Panc1 (cell line): ENCODE measurements at regions not wholly inside any gene's neighbourhood (a gene's known extent, or its start where the extent isn't known, plus 50 kb on each side); places are given as distances from the start of the nearest gene placed in this dataset.

Source experiments
- ATAC-seq: fragments of 200-7000 bp; cut with Tn5 transposase; 2 replicates; pipeline ENCODE4 v1.9.1; 2020; ENCODE audit warnings: mild to moderate bottlenecking, moderate library complexity
- BruUV-seq: library from RNA; stranded (reverse); fragments of 400-500 nt; replicated peaks from 2 replicates; lab custom pipeline; 2021; lab: Mats Ljungman, UMichigan
- CTCF ChIA-PET: fragments of 300-600 bp; sonication (Branson Sonifier 250); formaldehyde crosslinking; loops from one replicate; lab custom pipeline; 2022; ENCODE audit warnings: antibody characterized with exemption; lab: Charles Lee
- POLR2A ChIA-PET: fragments of 300-600 bp; sonication (Branson Sonifier 250); formaldehyde crosslinking; loops from one replicate; lab custom pipeline; 2022; ENCODE audit warnings: antibody characterized with exemption; lab: Charles Lee
- DNase-seq: peaks from one replicate; pipeline ENCODE4 v3.0.0-alpha.2; 2010; ENCODE audit warnings: low read depth, low spot score
- H3K27ac ChIP-seq: 2 replicates; pipeline ENCODE4 v1.5.1; 2011; ENCODE audit warnings: mild to moderate bottlenecking, low read length, inconsistent platforms
- H3K27me3 ChIP-seq: fragments of 200-500 bp; sonication (Bioruptor generic); 2 replicates; pipeline ENCODE4 v1.6.0; 2014; ENCODE audit warnings: low read length, inconsistent platforms; ENCODE audit not compliant: control insufficient read depth, insufficient read depth
- H3K36me3 ChIP-seq: fragments of 200-500 bp; sonication (Bioruptor generic); 2 replicates; pipeline ENCODE4 v1.5.1; 2014; ENCODE audit warnings: inconsistent platforms, mild to moderate bottlenecking, low read length, moderate library complexity; ENCODE audit not compliant: control insufficient read depth, insufficient read depth
- H3K4me1 ChIP-seq: 2 replicates; pipeline ENCODE4 v1.5.1; 2011; ENCODE audit warnings: inconsistent platforms, mild to moderate bottlenecking, low read length, moderate library complexity; ENCODE audit not compliant: control insufficient read depth, insufficient read depth
- H3K4me3 ChIP-seq, 2 experiments: 2 replicates each; pipeline ENCODE4 v1.5.1; 2011 to 2012; ENCODE audit warnings: low read depth in 2 of 2, low read length in 2 of 2, mild to moderate bottlenecking in 2 of 2, inconsistent platforms in 1 of 2, moderate library complexity in 1 of 2
- H3K9me3 ChIP-seq: fragments of 200-500 bp; sonication (Bioruptor generic); 2 replicates; pipeline ENCODE4 v1.5.1; 2014; ENCODE audit warnings: low read depth, mild to moderate bottlenecking, inconsistent platforms, low read length, moderate library complexity; ENCODE audit not compliant: control insufficient read depth, insufficient read depth
- CTCF ChIP-seq: fragments of 450-650 bp; IDR thresholded peaks from 2 replicates; pipeline ENCODE4 v1.5.1; 2017; ENCODE audit warnings: mild to moderate bottlenecking
- POLR2AphosphoS5 ChIP-seq: IDR thresholded peaks from 2 replicates; pipeline ENCODE4 v1.6.1; 2012; ENCODE audit warnings: mild to moderate bottlenecking, low read depth, low read length, moderate library complexity
- REST ChIP-seq, 2 experiments: IDR thresholded peaks; 2 replicates each; pipeline ENCODE4 v1.6.1; 2011 to 2012; ENCODE audit warnings: low read depth in 2 of 2, control low read depth in 1 of 2, low read length in 1 of 2, mild to moderate bottlenecking in 1 of 2, moderate library complexity in 1 of 2; ENCODE audit not compliant: insufficient read depth in 1 of 2
- SIN3A ChIP-seq: IDR thresholded peaks from 2 replicates; pipeline ENCODE4 v1.6.1; 2012; ENCODE audit warnings: low read depth, mild to moderate bottlenecking, low read length, moderate library complexity, borderline replicate concordance; ENCODE audit not compliant: insufficient read depth
- TCF7L2 ChIP-seq: IDR thresholded peaks from 2 replicates; pipeline ENCODE4 v1.6.1; 2011; ENCODE audit warnings: mild to moderate bottlenecking, low read depth, low read length, inconsistent platforms
- in situ Hi-C: cut with HindIII; loops from 2 replicates; pipeline ENCODE4 v1.10.0; 2016; ENCODE audit warnings: low sequenced_read_pairs, low pct_unique_long_range_greater_than_20kb
- intact Hi-C: fragments of 100-400 bp; cut with micrococcal nuclease; formaldehyde crosslinking; loops from one replicate; pipeline ENCODE4 v1.10.0; 2022; ENCODE audit not compliant: unreplicated experiment

- Histone ChIP-seq H3K36me3 (no peaks in the 10 kb centered on the region), H3K4me1 (no peaks in the 10 kb centered on the region), H3K27me3 (no peaks in the 10 kb centered on the region), H3K4me3 (no peak overlapping the region), H3K27ac (no peak overlapping the region), H3K9me3 (no peaks in the 10 kb centered on the region)
- in situ Hi-C loops (no loop called here), intact Hi-C loops (no loop called here)
- BruUV-seq, result no TSS peak
- no peak for DNase-seq
- no peak for ATAC-seq
- POLR2A ChIA-PET, result no interaction called here
- CTCF ChIA-PET, result interaction anchor here (1.0 kb wide), 1 partner anchor 329 kb away, joined by 8 read pairs; no protein-coding TSS in a partner anchor
- TF ChIP-seq SIN3A (no peak), TCF7L2 (no peak), REST (IDR thresholded peaks at IDR 0.05; ENCODE audit: insufficient read depth in 1 of 2, low read depth in 2 of 2, low read length in 1 of 2) (no peak), POLR2AphosphoS5 (no peak), CTCF (no peak)
These were observed 209.7 kb upstream of the TMEM196 start for GRCh38 chr7:19982841-19983835.

GRCh38 chr7:19973581-19973980 is 200.2 kb upstream of the TMEM196 start:
- POLR2A ChIA-PET, result no interaction called here
- CTCF ChIA-PET, result interaction anchor here (0.5 kb wide), 1 partner anchor 9 kb away, joined by 5 read pairs; no protein-coding TSS in a partner anchor
- Histone ChIP-seq H3K4me3 (no peak overlapping the region), H3K4me1 (no peaks in the 10 kb centered on the region), H3K27me3 (no peaks in the 10 kb centered on the region), H3K27ac (no peak overlapping the region), H3K36me3 (no peaks in the 10 kb centered on the region), H3K9me3 (no peaks in the 10 kb centered on the region)
- TF ChIP-seq POLR2AphosphoS5 (no peak), CTCF (no peak), TCF7L2 (no peak), REST (IDR thresholded peaks at IDR 0.05; ENCODE audit: insufficient read depth in 1 of 2, low read depth in 2 of 2, low read length in 1 of 2) (no peak), SIN3A (no peak)
- BruUV-seq, result no TSS peak
- intact Hi-C loops (no loop called here), in situ Hi-C loops (no loop called here)
- DNase-seq (no peak), ATAC-seq (no peak)
